EL (cell line): ENCODE measurements at regions not wholly inside any gene's neighbourhood (a gene's known extent, or its start where the extent isn't known, plus 50 kb on each side); places are given as distances from the start of the nearest gene placed in this dataset.
"Not testable (repeated sequence)": the region's sequence is repeated elsewhere in the genome, so short reads cannot be mapped to it uniquely, and the experiment has no call there.

Experiments
- DNase-seq: peaks from one replicate; pipeline ENCODE4 v3.0.0-alpha.2; 2016

- no peak for DNase-seq
Measured at GRCh38 chr13:90027409-90027808, 1320.1 kb upstream of the MIR17HG start.

DNA sequence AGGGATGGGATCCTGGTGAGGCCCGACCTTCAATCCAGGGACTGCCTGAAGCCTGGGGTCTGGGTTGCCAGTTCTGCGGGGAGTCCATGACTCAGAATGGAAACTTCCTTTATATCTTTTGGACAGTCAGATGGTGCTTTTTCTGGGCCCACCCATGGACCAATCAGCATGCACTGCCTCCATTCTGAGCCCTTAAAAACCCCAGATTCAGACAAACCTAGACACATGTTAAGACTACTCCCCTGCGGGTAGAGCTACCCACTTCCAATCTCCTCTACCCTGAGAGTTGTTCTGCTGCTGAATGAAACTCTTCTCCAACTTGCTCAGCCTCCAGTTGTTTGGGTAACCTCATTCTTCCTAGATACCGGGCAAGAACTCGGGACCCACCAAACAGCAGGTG lies 1315.2 kb upstream of the MIR17HG start:
- no peak for DNase-seq

- no peak for DNase-seq
Measured at GRCh38 chr13:90032841-90033493, 1314.5 kb upstream of the MIR17HG start.

- no peak for DNase-seq
Measured at GRCh38 chr13:90039516-90039915, 1308.0 kb upstream of the MIR17HG start.

DNA sequence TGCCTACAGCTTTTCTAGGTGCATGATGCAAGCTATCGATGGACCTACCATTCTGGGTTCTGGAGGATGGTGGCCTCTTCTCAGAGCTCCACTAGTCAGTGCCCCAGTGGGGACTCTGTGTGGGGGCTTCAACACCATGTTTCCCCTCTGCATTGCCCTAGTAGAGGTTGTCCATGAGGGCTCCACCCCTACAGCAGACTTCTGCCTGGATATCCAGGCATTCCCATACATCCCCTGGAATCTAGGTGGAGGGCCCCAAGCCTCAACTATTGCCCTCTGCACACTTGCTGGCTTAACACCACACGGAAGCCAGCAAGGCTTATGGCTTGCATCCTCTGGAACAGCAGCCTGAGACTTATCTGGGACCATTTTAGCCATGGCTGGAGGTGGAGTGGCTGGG lies 1299.9 kb upstream of the MIR17HG start:
- no peak for DNase-seq

- DNase-seq = no peak
Measured at GRCh38 chr13:90049989-90050671, 1297.4 kb upstream of the MIR17HG start.

GRCh38 chr13:90055121-90055520 lies 1292.4 kb upstream of the MIR17HG start:
- no peak for DNase-seq

DNA sequence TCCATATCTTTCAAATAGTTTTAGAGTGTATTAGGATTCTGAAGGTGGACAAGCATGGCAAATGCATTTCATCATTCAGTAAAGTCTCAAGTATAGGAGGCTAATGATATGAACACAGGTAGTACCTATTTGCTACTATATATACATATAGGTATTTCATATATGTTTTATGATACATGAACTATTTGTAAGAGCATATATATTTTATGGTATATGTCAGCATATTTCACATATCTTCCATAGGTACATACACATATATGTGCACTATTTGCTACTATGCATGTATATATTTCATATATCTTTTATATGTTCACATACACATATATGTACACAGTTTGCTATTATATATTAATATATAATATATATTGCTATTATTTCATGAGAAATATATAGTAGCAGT lies 1291.7 kb upstream of the MIR17HG start:
- no peak for DNase-seq

GRCh38 chr13:90064226-90064625 lies 1283.3 kb upstream of the MIR17HG start:
- DNase-seq = not testable (repeated sequence)

GRCh38 chr13:90068658-90069057 lies 1278.8 kb upstream of the MIR17HG start:
- DNase-seq = no peak

- no peak for DNase-seq
Measured at GRCh38 chr13:90070362-90070761, 1277.1 kb upstream of the MIR17HG start.

DNA sequence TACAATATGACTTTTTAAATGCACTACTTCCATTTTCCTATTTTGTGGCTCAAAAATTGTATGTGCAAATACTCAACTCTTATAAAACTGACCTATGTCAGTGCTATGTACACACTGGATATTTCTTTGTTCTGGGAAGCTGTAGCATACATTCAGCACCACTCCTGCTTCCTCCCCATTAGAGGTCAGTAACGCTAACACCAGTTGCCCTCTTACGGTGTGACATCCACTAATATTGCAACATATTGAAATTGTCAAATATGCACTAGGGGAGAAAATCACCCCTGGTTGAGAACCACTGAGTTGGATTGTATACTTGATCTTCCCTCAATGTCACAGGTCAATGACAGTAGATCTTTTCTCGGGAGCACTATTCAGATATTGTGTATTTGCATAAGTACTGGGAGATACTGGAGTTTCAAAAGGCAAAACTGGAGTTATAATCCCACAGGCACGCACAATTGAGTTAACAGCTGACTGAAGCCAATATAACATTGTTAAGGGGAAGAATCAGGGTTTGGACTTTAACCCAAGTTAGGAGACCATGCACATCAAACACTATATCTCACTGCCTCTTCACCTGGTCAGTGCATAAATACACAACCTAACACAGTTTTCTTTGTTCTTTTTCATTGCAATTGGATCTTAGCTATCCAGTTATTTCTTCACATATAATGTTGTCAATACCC lies 1276.5 kb upstream of the MIR17HG start:
- DNase-seq = no peak

DNA sequence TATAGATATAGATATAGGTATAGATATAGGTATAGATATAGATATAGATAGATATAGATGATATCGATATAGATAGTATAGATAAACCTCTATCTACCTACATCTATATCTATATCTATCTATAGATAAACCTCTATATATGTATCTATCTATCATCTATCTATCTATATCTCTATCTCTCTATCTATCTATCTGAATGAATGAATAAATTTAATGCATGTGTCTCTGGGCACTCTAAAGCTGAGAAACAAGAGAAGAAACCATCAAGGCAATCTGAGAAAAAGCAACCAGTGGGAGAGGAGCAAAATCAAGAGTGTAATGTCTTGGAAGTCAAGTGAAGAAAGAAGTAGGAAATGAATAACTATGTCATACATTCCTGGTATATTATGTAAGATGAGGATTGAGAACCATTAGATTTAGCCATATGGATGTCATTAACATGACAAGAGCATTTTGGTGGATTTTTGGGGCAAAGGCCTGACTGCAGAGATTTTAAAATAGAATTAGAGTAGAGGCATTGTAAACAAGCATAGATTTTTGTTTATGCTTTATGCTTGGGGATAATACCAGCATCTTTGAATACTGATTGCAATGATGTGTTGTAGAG lies 1262.7 kb upstream of the MIR17HG start:
- DNase-seq = peak; percentile 13

DNA sequence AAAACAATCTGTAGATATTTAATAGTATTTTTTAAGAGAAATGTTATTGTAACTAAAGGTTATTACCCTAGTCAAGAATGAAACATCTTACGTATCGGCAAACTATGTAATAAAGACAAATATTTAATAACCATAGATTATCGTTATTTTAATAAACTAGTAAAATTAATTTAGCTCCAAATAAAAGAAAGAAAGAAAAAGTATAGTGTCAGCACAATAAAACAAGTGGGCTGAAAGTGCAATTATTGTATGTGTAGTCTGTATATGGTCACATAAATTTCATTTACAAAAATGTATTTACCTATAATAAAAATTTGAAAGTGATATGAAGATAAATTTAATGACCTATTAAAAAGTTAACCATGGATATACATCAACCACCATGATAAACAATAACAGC lies 1258.4 kb upstream of the MIR17HG start:
- no peak for DNase-seq

DNA sequence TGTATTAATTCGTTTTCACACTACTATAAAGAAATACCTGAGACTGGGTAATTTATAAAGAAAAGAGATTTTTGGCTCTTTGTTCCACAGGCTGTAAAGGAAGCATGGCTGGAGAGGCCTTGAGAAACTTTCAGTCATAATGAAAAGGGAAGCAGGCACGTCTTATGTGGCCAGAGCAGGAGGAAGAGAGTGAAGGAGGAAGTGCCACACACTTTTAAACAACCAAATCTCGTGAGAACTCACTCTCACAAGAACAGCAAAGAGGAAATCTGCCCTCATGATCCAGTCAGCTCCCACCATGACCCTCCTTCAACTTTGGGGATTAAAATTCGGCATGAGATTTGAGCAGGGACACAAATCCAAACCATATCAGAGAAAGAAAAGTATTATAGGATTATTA lies 1255.9 kb upstream of the MIR17HG start:
- no peak for DNase-seq

DNA sequence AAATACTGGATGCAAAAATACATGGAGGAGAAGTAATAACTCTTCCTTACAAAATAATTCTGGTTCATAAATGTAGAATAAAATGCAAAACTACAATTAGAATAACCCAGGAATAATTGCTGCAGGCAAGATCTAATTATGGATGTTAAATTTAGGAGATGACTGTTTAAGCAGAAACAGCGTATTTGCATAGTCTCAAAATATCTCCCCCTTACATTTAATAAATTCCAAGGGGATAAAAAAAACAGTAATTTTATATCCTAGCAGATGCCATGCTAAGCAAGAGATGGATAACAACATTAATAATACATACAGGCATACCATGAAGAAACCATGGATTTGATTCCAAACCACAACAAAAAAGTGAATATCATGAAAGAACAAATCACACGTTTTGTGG lies 1253.1 kb upstream of the MIR17HG start:
- DNase-seq = no peak

DNA sequence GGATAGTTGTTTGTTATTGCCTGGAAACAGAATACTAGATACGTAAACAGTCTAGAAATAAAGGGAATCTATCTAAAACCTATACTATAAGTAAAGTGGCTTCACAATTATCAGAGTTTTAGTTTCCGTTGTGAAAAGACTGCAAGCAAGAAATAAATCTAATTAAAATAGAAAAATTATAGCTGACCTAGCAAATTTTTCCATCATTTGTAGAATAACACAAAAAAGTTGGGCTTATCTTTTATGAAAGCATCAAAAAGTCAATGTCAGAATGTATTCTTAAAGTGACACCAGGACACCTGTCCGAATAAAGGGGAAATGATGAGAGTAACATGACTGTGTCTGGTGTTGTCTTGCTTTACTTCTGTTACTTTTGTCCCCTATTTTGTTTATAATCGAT lies 1248.9 kb upstream of the MIR17HG start:
- no peak for DNase-seq

DNA sequence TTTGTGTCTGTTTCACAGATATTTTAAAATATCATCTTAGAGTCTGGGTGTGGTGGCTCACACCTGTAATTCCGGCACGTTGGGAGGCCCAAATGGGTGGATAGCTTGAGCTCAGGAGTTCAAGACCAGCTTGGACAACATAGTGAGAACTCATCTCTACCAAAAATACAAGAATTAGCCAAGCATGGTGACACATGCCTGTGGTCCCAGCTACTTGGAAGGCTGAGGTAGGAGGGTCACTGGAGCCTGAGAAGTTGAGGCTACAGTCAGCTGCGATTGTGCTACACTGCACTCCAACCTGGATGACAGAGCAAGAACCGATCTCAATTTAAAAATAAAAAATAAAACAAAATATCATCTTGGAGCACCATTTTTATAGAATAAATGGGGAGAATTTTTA lies 1247.6 kb upstream of the MIR17HG start:
- DNase-seq = no peak

- DNase-seq = no peak
Measured at GRCh38 chr13:90103099-90103784, 1244.2 kb upstream of the MIR17HG start.

DNA sequence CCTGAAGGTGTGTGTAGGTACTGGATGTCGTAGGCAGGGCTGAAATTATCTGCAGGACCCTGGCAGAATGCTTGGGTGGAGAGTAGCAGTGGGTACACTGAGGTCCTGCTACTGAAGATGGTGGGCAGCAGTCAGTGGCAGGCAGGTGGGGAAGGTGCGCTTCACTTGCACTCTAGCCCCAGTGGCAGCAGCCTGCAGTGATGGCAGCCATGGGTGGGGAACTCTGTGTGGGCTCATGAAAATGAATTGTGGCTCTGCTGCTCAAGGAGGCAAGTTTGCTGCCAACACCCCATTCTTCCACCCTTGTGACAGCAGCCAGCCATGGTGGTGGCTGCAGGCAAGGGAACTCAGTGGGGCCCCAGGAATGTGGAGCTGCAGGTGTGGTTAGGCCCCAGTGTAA lies 1242.7 kb upstream of the MIR17HG start:
- no peak for DNase-seq

- DNase-seq = peak; percentile 45
Measured at GRCh38 chr13:90105276-90105675, 1242.2 kb upstream of the MIR17HG start.

DNA sequence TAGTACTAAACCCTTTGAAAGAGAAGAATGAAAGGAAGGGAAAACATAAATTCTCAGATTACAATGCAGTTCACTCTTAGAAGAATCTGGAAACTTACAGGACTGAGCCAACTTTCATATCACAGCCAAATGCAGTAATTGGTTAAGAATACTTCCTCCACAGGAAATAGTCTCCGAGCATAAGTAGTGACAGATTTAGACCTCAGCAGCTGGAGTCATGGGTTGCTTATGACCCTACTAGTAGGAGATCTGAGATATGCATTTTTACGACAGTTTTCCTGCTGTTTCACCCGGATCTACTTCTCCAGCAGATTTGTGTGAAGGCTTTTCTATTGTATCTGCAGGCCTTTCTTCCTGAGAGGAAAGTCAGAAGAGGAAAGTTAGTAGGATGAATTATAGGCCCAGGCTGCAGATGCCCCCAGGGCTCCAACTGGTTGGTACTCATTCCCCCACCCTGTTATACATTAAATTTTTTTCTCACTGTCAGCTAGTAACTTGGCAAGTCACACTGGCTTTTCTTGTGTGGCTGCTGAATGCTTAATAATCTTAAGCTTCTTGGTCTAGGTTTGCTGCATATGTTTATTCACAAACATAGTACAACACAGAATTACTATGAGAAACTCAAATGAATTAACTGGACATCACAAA lies 1241.5 kb upstream of the MIR17HG start:
- peak; percentile 49 for DNase-seq

GRCh38 chr13:90107661-90108060 lies 1239.8 kb upstream of the MIR17HG start:
- DNase-seq = no peak
